ENCODE measurements at regions not wholly inside any gene's neighbourhood (a gene's known extent, or its start where the extent isn't known, plus 50 kb on each side); places are given as distances from the start of the nearest gene placed in this dataset.
A peak's percentile ranks its signal among the peaks of the same experiment; 100 is the strongest.

DNA sequence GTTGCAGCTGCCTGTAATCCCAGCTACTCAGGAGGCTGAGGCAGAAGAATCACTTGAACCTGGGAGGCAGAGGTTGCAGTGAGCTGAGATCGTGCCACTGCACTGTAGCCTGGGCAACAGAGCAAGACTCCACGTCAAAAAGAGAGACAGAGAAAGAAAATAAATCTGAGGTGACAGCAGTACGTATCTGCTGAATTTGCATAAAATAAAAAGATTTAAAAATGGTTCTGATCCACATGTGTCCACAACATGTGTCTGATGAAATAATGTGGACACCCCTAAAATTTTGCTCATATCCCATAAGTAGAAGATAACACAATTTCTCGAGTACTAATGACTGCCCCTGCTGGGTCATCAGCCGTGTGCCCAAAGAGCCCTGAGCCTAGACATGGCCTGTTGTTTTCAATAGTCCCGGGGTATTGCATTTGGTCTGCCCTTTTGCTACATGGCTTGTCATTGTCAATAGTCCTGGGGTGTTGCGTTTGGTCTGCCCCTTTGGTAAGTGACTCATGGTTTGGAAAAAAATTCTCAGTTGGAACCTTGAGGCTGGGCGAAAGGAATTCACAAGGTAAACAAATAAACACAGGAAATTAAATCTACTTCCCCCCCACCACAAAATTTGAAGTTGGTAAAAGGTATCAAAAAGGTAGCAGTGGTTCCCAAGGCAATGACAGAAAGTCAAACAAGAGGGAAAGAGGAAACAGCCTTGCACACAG lies 434.6 kb upstream of the MAF start:
- Mint-ChIP-seq H3K4me1 (ENCODE audit: low read depth) (peaks cover 7% of the 10 kb centered on the region), H3K27me3 (ENCODE audit: low read depth) (no peaks in the 10 kb centered on the region), H3K36me3 (ENCODE audit: low read depth) (peaks cover 7% of the 10 kb centered on the region), H3K27ac (ENCODE audit: unreplicated experiment) (peak overlapping the region; percentile 23), H3K9me3 (ENCODE audit: low read depth) (peaks cover 22% of the 10 kb centered on the region), H3K4me3 (ENCODE audit: unreplicated experiment) (no peak overlapping the region)
- no peak for DNase-seq (ENCODE audit: low spot score)
- no peak for TF ChIP-seq CTCF (IDR thresholded peaks at IDR 0.05)

DNA sequence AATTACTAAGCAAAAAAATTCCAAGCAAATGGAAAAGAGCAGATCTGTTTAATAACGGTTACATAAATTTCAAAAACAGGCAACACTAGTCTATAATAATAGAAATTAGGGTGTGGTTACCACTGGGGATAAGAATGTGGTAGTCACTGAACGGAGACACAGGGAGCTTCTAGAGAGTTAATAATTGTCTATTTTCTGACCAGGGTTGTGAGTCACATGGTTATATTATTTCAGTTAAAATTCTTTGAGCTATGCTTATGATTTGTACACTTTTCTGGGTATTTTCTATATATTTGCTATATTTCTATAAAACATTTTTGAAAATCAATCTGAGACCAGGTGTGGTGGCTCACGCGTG lies 433.9 kb upstream of the MAF start:
- no peaks in the 10 kb centered on the region for H3K27me3 Mint-ChIP-seq (ENCODE audit: low read depth)
- H3K9me3 Mint-ChIP-seq (ENCODE audit: low read depth): peaks cover 19% of the 10 kb centered on the region
- H3K36me3 Mint-ChIP-seq (ENCODE audit: low read depth): peaks cover 7% of the 10 kb centered on the region
- no peak overlapping the region for H3K27ac Mint-ChIP-seq (ENCODE audit: unreplicated experiment)
- no peak overlapping the region for H3K4me3 Mint-ChIP-seq (ENCODE audit: unreplicated experiment)
- H3K4me1 Mint-ChIP-seq (ENCODE audit: low read depth): peaks cover 7% of the 10 kb centered on the region
- DNase-seq (ENCODE audit: low spot score): no peak
- no peak for TF ChIP-seq CTCF (IDR thresholded peaks at IDR 0.05)

DNA sequence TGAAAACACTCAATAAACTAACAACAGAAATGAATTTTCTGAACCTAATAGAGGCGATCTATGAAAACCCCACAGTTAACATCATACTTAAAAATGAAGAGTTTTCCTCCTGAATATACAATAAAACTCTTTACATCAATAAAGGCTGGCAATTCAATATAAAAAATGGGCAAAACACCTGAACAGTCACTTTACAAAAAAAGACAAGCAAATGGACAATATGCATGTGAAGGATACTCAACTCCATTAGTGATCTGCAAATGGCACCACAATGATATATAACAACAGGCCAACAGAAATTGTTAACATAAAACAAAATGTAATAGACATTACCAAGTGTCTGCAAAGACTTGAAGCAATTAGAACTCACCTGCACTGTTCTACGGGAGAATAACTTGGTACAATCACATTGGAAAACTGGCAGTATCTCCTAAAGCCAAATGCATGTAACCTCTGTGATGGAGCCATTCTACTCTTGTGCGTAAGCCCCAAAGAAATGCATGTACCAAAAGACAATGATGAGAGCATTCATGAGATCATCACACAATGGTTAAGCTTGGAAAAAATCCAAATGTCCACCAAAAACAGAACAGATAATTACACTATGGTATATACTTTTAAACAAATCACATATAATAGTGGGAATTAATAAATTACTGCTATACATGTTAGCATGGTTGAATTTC lies 433.4 kb upstream of the MAF start:
- H3K27ac Mint-ChIP-seq (ENCODE audit: unreplicated experiment): no peak overlapping the region
- no peak for DNase-seq (ENCODE audit: low spot score)
- H3K9me3 Mint-ChIP-seq (ENCODE audit: low read depth): peaks cover 17% of the 10 kb centered on the region
- TF ChIP-seq CTCF (IDR thresholded peaks at IDR 0.05): no peak
- H3K36me3 Mint-ChIP-seq (ENCODE audit: low read depth): peaks cover 7% of the 10 kb centered on the region
- H3K27me3 Mint-ChIP-seq (ENCODE audit: low read depth): no peaks in the 10 kb centered on the region
- peaks cover 7% of the 10 kb centered on the region for H3K4me1 Mint-ChIP-seq (ENCODE audit: low read depth)
- no peak overlapping the region for H3K4me3 Mint-ChIP-seq (ENCODE audit: unreplicated experiment)

GRCh38 chr16:80029761-80030481 lies 429.4 kb upstream of the MAF start:
- no peak for DNase-seq (ENCODE audit: low spot score)
- Mint-ChIP-seq H3K4me1 (ENCODE audit: low read depth) (peaks cover 29% of the 10 kb centered on the region), H3K9me3 (ENCODE audit: low read depth) (peaks cover 17% of the 10 kb centered on the region), H3K36me3 (ENCODE audit: low read depth) (peaks cover 7% of the 10 kb centered on the region), H3K27ac (ENCODE audit: unreplicated experiment) (no peak overlapping the region), H3K27me3 (ENCODE audit: low read depth) (no peaks in the 10 kb centered on the region), H3K4me3 (ENCODE audit: unreplicated experiment) (no peak overlapping the region)
- TF ChIP-seq CTCF (IDR thresholded peaks at IDR 0.05): no peak

- Mint-ChIP-seq H3K27ac (ENCODE audit: unreplicated experiment) (no peak overlapping the region), H3K4me1 (ENCODE audit: low read depth) (peaks cover 34% of the 10 kb centered on the region)
Measured at GRCh38 chr16:80029381-80029630, 428.8 kb upstream of the MAF start.

More at GRCh38 chr16:80029381-80029630, 428.8 kb upstream of the MAF start:
- TF ChIP-seq CTCF (IDR thresholded peaks at IDR 0.05): no peak
- H3K4me3 Mint-ChIP-seq (ENCODE audit: unreplicated experiment): no peak overlapping the region
- peaks cover 19% of the 10 kb centered on the region for H3K9me3 Mint-ChIP-seq (ENCODE audit: low read depth)
- no peaks in the 10 kb centered on the region for H3K27me3 Mint-ChIP-seq (ENCODE audit: low read depth)
- peaks cover 7% of the 10 kb centered on the region for H3K36me3 Mint-ChIP-seq (ENCODE audit: low read depth)
- DNase-seq (ENCODE audit: low spot score): no peak
